Astrocyte (in vitro differentiated cells and primary cell): ENCODE measurements at regions not wholly inside any gene's neighbourhood (a gene's known extent, or its start where the extent isn't known, plus 50 kb on each side); places are given as distances from the start of the nearest gene placed in this dataset.

Experiments
- CTCF ChIP-seq: IDR thresholded peaks from 2 replicates; pipeline ENCODE4 v1.5.1; 2011; ENCODE audit warnings: low read depth, mild to moderate bottlenecking, inconsistent platforms, low read length, moderate library complexity; ENCODE audit not compliant: insufficient read depth
- EZH2 ChIP-seq: IDR thresholded peaks from 2 replicates; pipeline ENCODE4 v1.6.1; 2012; ENCODE audit warnings: mild to moderate bottlenecking, low read length, inconsistent platforms; ENCODE audit not compliant: insufficient read depth

GRCh38 chr2:189982087-189982486 lies 80.4 kb downstream of the MSTN start:
- TF ChIP-seq CTCF (no peak), EZH2 (no peak)
